SJCRH30 (cell line): ENCODE measurements at regions not wholly inside any gene's neighbourhood (a gene's known extent, or its start where the extent isn't known, plus 50 kb on each side); places are given as distances from the start of the nearest gene placed in this dataset.

Source experiments
- DNase-seq, 2 experiments: peaks; one replicate each; pipeline ENCODE4 v3.0.0-alpha.2; 2015 to 2020
- H3K27ac ChIP-seq: fragments of 250-450 bp; sonication (Bioruptor Pico); 2 replicates; pipeline ENCODE4 v1.5.1; 2020; ENCODE audit warnings: mild to moderate bottlenecking, moderate library complexity
- H3K27me3 ChIP-seq: fragments of 250-450 bp; sonication (Bioruptor Pico); 2 replicates; pipeline ENCODE4 v1.5.1; 2020; ENCODE audit warnings: mild to moderate bottlenecking, moderate library complexity
- H3K36me3 ChIP-seq: fragments of 250-450 bp; sonication (Bioruptor Pico); 2 replicates; pipeline ENCODE4 v1.5.1; 2020; ENCODE audit warnings: mild to moderate bottlenecking, moderate library complexity
- H3K4me1 ChIP-seq: fragments of 250-450 bp; sonication (Bioruptor Pico); 2 replicates; pipeline ENCODE4 v1.5.1; 2020; ENCODE audit warnings: mild to moderate bottlenecking, moderate library complexity
- H3K4me3 ChIP-seq: fragments of 250-450 bp; sonication (Bioruptor Pico); 2 replicates; pipeline ENCODE4 v1.5.1; 2020; ENCODE audit warnings: mild to moderate bottlenecking, moderate library complexity
- H3K9me3 ChIP-seq: fragments of 250-450 bp; sonication (Bioruptor Pico); replicated peaks from 2 replicates; pipeline ENCODE4 v1.5.1; 2020; ENCODE audit warnings: mild to moderate bottlenecking, moderate library complexity

DNA sequence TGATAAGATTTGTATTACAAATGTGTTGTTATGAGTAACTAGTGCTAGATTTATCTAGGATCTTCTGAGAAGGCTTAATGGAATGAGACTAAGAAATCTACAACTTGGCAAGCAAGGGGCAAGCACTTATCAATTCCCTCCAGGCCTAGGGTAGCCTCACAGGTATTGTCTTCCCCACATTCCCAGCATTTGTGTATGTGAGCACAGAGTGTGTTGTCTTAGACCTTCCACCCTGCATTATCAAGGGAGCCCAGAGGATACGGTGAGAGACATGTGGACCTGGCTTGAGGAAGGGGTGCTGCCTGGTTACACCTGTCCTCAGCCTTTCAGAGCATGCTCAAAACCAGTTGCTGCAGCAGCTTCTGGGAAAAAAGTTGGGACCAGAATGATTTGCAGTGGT lies 327.2 kb downstream of the MRPL39 start:
- Histone ChIP-seq H3K27ac (no peak overlapping the region), H3K9me3 (no peaks in the 10 kb centered on the region), H3K27me3 (no peaks in the 10 kb centered on the region), H3K4me1 (no peaks in the 10 kb centered on the region), H3K36me3 (no peaks in the 10 kb centered on the region), H3K4me3 (no peak overlapping the region)
- DNase-seq = no peak

DNA sequence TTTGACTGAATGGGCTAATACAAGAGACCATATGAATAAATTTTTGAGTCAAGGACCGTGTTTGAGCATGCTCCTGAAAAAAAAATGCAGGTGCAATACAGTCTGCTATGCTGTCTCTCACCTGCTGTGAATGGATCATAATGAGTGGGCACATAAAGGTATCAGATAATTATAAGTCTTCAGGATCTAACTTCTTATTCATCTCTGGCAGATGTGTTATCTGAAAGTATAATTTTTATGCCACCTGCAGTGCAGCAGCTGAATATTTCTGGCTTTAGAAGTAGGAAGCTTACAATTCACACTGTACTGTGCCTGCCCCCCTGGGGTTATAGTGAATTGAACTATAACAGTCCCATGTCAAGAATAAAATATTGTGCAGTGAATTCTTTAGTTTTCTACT lies 333.3 kb downstream of the MRPL39 start:
- Histone ChIP-seq H3K36me3 (no peaks in the 10 kb centered on the region), H3K27me3 (no peaks in the 10 kb centered on the region), H3K4me1 (no peaks in the 10 kb centered on the region), H3K4me3 (no peak overlapping the region), H3K9me3 (no peaks in the 10 kb centered on the region), H3K27ac (no peak overlapping the region)
- DNase-seq = no peak

DNA sequence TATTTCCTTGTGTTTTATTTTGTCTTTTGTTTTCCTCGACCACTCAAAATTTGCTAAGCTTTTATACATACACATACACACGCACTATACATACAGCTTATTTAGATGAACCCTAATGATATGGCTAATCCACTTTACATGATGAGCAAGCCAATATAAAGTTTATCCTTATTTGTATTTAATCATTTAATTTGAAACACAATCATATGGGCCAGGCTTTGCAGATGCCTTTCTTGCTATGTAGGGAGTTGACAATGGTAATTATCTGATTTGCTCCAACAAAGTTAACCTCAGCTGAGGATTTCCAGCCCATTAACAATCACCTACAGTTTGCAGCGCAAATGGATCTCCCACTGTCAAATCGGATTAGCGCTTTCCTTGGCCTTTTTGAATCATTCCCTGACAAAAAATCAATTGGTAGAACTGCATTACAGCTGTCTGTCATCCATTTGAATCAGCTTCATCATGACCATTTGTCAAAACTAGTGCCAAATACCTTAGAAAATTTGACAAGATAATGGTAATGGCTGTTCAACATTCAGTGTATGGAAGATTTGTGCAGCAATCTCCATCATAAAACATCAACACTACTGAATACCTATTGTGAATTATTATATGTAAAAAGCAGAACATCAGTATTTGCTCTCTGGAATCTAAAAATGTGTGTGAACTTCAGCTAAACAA lies 352.6 kb downstream of the MRPL39 start:
- no peaks in the 10 kb centered on the region for H3K36me3 ChIP-seq
- no peak overlapping the region for H3K27ac ChIP-seq
- H3K27me3 ChIP-seq = no peaks in the 10 kb centered on the region; the same call in 1 of the 2 replicates
- DNase-seq = no peak
- H3K4me3 ChIP-seq = no peak overlapping the region
- no peaks in the 10 kb centered on the region for H3K4me1 ChIP-seq
- no peaks in the 10 kb centered on the region for H3K9me3 ChIP-seq

DNA sequence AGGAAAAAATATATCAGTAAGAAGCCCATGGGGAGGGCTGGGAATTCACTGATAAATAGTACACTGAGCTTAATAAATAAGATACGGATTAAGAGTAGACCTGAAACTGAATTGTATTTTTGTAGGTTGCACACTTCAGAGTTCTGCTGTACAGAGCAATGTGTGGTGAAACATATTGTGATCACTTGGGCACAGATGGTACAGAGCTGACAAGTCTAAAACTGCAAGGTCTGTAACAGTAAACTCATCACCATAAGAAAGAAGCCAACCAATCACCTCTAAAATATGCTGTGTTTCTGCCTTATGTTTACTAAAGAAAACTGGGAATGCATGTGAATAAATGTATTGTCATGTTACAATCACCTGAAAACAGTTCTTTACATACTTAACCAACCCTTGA lies 360.7 kb downstream of the MRPL39 start:
- H3K27me3 ChIP-seq = no peaks in the 10 kb centered on the region
- no peaks in the 10 kb centered on the region for H3K36me3 ChIP-seq
- no peak for DNase-seq

DNA sequence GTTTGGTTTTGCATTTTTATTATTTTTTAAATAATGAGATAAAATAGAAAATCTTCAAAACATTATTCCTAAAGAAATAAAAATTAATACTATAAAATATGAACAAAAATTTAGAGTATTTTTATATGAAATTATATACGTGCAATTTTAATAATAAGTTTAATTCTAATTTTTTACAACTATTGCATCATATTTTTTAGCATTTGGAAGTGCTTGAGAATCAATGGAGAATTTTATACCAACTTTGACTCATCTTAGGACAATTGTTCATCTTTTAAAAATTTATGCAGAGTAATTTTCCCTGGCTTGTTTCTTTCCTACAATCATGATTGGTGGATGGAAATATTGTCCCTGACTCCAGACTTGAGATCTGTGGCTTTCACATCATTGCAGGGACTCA lies 362.5 kb downstream of the MRPL39 start:
- H3K4me3 ChIP-seq = no peak overlapping the region
- no peaks in the 10 kb centered on the region for H3K27me3 ChIP-seq

More for the DNA sequence above, 360.7 kb downstream of the MRPL39 start:
- Histone ChIP-seq H3K9me3 (no peaks in the 10 kb centered on the region), H3K27ac (no peak overlapping the region), H3K4me1 (no peaks in the 10 kb centered on the region), H3K4me3 (no peak overlapping the region)

DNA sequence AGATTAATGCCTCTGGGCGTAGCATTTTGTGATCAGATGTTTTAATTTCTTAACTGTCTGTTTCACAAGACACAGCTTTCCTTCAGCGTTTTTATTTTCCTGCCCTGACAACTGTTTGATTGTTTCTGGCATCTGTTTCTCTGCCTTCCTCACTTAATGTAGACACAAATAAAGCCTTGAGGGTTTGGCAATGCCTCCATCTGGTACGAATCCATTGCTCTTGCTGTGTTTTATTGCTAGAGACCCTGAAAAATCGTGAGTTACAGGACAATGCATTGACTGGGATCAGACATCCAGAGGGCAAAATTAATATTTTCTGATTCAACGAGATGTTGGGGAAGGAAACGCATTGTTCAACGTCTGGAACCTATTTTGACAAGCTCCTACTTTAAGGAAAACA lies 363.5 kb downstream of the MRPL39 start:
- no peaks in the 10 kb centered on the region for H3K27me3 ChIP-seq
- no peaks in the 10 kb centered on the region for H3K36me3 ChIP-seq
- no peaks in the 10 kb centered on the region for H3K4me1 ChIP-seq
- H3K27ac ChIP-seq = no peak overlapping the region
- no peak overlapping the region for H3K4me3 ChIP-seq
- no peaks in the 10 kb centered on the region for H3K9me3 ChIP-seq
- peak in 1 of 2 experiments; percentile 13 for DNase-seq

More for the DNA sequence above, 362.5 kb downstream of the MRPL39 start:
- no peaks in the 10 kb centered on the region for H3K9me3 ChIP-seq
- no peak for DNase-seq
- no peak overlapping the region for H3K27ac ChIP-seq
- H3K36me3 ChIP-seq = no peaks in the 10 kb centered on the region
- no peaks in the 10 kb centered on the region for H3K4me1 ChIP-seq

DNA sequence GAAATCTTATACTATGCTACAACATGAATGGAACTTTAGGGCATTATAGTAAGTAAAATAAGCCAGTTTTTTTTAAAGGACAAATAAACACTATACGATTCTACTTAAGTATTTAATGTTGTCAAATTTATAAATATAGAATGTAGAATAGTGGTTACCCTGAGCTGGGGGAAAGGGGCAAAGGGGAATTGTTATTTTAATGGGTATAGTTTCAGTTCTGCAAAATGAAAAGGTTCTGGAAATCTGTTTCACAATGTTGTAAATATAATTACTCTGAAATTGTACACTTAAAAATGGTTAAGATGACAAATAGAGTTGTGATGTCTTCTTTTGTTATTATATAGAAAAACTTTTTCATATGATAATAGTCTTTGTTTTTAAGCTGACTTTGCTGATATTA lies 366.3 kb downstream of the MRPL39 start:
- H3K27ac ChIP-seq = no peak overlapping the region
- no peaks in the 10 kb centered on the region for H3K9me3 ChIP-seq
- H3K27me3 ChIP-seq = no peaks in the 10 kb centered on the region
- H3K4me3 ChIP-seq = no peak overlapping the region
- no peak for DNase-seq
- no peaks in the 10 kb centered on the region for H3K36me3 ChIP-seq
- H3K4me1 ChIP-seq = no peaks in the 10 kb centered on the region

DNA sequence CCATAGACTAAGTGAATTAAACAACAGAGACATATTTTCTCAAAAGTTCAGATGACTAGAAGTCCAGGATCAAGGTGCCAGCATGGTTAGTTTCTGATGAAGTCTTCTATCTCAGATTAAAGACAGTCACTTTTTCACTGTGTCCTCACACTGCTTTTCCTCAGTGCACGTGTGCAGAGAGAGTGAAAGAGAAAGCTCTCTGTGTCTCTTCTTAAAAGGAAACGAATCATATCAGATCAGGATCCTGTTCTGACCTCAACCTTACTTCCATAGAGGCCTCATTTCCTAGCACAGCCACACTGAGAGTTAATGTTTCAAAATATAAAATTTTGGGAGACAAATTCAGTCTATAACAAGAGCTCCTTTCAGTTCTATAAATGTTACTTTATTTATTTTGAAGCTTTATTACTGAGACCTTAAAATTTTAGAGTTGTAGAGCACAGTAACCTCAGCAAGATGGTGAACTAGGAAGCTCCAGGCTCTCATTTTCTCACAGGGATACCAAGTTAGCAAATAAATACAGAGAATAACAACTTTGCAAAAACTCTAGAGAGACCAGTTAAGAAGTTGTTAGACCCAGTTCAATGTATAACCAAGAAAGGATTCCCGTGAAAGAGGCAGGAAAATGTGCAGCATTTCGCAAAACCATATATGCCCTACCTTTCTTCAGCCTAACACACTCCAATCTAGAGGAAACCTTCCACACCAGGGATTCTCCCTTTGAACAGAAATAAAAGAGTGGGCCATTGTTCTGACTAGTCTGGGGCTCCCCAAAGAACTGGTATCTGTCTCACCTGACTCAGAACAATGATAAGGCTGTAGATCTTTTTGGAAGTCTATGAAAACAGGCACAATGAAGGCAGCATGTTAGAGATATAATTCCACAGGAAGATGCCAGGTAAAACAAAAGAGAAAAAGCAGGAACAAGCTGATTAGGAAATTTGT lies 372.2 kb downstream of the MRPL39 start:
- no peaks in the 10 kb centered on the region for H3K4me1 ChIP-seq
- no peaks in the 10 kb centered on the region for H3K36me3 ChIP-seq
- no peak for DNase-seq
- no peaks in the 10 kb centered on the region; the same call in 1 of the 2 replicates for H3K27me3 ChIP-seq
- no peaks in the 10 kb centered on the region for H3K9me3 ChIP-seq
- H3K27ac ChIP-seq = no peak overlapping the region
- no peak overlapping the region for H3K4me3 ChIP-seq

DNA sequence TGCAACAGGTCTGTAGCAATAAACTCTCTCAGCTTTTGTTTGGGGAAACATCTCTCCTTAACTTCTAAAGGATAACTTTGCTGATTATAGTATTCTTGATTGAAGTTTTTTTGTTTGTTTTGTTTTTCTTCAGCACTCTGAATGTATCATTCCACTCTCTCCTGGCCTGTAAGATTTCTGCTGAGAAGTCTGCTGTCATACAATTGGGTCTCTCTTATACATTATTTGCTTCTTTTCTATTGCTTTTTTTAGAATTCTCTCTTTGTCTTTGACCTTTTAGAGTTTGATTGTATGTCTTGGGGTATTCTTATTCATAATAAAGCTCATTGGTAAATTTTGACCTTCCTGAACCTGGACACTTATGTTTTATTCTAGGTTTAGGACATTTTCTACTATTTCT lies 386.3 kb downstream of the MRPL39 start:
- H3K4me3 ChIP-seq = no peak overlapping the region
- H3K36me3 ChIP-seq = no peaks in the 10 kb centered on the region
- H3K27me3 ChIP-seq = no peaks in the 10 kb centered on the region
- H3K27ac ChIP-seq = no peak overlapping the region
- H3K9me3 ChIP-seq = 0 out of 2 replicates have a peak, but pooled peaks cover 2% of the 10 kb centered on the region
- no peak for DNase-seq
- H3K4me1 ChIP-seq = no peaks in the 10 kb centered on the region

DNA sequence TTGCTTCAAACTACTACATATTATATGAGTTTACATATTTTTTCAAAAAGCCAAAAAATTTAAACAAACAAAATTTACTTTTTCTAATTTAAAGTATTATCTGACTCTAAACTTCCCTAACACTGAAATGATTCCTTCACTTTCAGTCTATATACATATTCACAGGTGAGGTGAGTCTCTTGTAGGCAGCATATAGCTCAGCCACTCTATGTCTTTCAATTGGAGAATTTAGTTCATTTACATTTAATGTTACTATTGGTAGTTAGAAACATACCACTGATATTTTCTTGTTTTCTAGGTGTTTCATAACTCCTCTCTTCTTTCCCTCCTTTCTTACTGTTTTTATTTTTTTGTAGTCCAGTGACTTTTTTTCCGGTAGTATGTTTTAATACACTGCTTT lies 387.1 kb downstream of the MRPL39 start:
- no peak overlapping the region for H3K27ac ChIP-seq

DNA sequence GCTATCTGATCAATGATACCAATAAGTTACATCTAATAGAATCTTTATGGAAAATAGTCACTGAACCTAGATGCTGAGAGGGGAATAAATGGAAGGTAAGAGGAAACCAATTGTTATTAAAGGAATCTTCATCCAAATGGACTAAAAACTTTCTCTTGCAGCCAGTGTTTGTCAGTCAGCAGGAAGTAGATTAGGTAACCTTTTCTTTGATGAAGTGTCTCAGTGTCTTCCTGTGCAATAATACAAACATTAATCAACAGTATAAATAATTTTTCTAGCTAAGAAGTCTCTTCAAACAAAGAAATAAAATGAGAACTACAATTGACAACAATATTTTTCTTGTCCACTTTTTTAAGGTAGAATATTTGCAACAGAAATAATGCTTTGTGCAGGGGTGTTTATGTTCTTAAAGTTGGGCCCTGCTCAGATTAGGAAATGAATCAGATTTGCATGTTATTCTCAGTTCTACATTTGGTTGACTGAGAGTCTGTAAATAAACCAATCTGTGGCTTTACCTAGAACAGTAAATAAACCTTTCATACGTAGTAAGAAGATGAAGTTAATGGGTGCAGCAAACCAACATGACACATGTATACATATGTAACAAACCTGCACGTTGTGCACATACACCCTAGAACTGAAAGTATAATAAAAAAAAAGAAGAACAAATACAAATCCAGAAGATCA lies 391.4 kb downstream of the MRPL39 start:
- DNase-seq = no peak
- no peaks in the 10 kb centered on the region for H3K36me3 ChIP-seq
- no peaks in the 10 kb centered on the region for H3K4me1 ChIP-seq
- H3K9me3 ChIP-seq = peaks cover 2% of the 10 kb centered on the region; the same call in 1 of the 2 replicates
- no peak overlapping the region for H3K27ac ChIP-seq
- no peak overlapping the region for H3K4me3 ChIP-seq
- no peaks in the 10 kb centered on the region for H3K27me3 ChIP-seq

More for the DNA sequence above, 387.1 kb downstream of the MRPL39 start:
- no peak for DNase-seq
- H3K4me3 ChIP-seq = no peak overlapping the region
- H3K27me3 ChIP-seq = no peaks in the 10 kb centered on the region
- peaks cover 2% of the 10 kb centered on the region; the same call in 1 of the 2 replicates for H3K9me3 ChIP-seq
- no peaks in the 10 kb centered on the region for H3K4me1 ChIP-seq
- no peaks in the 10 kb centered on the region for H3K36me3 ChIP-seq

DNA sequence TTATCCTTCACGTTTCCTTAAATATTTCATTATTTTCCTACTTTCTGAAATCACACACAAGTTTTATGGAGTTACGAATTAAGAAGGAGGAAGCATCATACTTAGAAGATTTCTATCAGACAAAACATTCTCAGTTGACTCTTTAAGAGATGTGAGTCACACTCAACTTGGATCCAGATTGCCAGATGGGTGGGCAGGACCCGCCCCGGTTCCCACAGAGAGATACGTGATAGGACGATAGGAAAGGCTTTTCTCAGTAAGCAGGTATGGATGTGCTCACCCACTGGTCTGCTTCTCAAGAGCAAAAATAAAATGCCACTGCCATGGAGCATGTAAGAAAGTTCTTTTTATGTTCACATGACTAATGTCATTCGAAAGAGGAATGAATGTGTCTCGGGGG lies 392.6 kb downstream of the MRPL39 start:
- no peaks in the 10 kb centered on the region; the same call in 1 of the 2 replicates for H3K9me3 ChIP-seq
- no peak for DNase-seq

DNA sequence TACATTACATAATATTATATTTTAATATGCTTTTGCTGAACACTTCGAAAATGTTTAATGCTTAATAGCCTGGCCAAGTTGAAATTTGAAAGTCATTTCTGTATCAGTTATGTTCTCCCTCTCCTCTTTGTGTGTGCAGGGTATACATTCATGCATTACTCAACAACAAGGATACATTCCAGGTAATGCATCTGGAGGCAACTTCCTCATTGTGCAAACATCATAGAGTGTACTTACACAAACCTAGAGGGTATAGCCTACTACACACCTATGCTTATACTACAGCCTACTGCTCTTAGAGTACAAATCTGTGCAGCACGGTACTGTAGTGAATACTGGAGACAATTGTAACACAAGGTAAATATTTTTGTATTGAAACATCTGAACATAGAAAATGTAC lies 407.3 kb downstream of the MRPL39 start:
- Histone ChIP-seq H3K4me3 (no peak overlapping the region), H3K27me3 (no peaks in the 10 kb centered on the region), H3K4me1 (no peaks in the 10 kb centered on the region), H3K27ac (no peak overlapping the region), H3K36me3 (no peaks in the 10 kb centered on the region), H3K9me3 (no peaks in the 10 kb centered on the region; the same call in 1 of the 2 replicates)
- no peak for DNase-seq

More for the DNA sequence above, 392.6 kb downstream of the MRPL39 start:
- Histone ChIP-seq H3K36me3 (no peaks in the 10 kb centered on the region), H3K4me1 (no peaks in the 10 kb centered on the region), H3K27me3 (no peaks in the 10 kb centered on the region), H3K4me3 (no peak overlapping the region), H3K27ac (no peak overlapping the region)

DNA sequence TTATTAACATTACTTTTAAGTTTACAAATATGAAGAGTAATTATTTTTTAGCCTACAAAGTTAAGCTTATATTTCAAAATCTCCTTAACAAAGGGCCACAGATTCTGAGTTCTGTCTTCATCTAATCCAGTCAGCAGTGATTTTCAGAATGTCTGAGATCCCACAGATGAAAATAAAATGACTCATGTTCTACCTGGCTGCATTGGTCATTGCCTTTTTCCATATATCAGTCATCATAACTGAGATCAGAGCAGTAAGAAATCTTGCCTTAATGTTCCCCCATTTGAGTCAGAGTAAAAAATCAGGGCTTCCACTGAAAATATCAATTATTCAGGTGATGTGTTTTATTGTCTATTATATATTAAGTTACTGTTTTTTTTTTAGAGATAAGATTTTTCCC lies 416.1 kb downstream of the MRPL39 start:
- Histone ChIP-seq H3K4me3 (no peak overlapping the region), H3K4me1 (no peaks in the 10 kb centered on the region), H3K27ac (no peak overlapping the region), H3K27me3 (no peaks in the 10 kb centered on the region; the same call in 1 of the 2 replicates), H3K9me3 (no peaks in the 10 kb centered on the region), H3K36me3 (no peaks in the 10 kb centered on the region)
- no peak for DNase-seq

DNA sequence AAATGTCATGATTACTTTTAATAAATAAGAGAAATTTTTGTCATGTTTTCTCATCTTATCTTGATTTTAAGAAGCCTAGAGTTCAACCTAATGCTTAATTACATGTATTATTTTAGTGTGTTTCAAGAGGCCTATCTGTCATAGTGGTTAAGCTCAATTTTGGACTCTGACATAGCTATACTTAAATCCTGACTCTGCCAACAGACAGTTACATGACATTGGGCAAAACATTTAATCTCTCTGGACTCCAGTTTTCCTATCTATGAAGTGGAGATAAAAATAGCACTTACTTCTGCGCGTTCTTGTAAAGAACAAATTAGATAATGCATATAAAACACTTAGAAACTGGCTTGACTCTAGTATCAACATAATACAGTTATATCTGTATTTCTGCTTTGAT lies 417.8 kb downstream of the MRPL39 start:
- Histone ChIP-seq H3K9me3 (no peaks in the 10 kb centered on the region), H3K4me3 (no peak overlapping the region), H3K4me1 (no peaks in the 10 kb centered on the region), H3K27ac (no peak overlapping the region), H3K36me3 (no peaks in the 10 kb centered on the region), H3K27me3 (no peaks in the 10 kb centered on the region; the same call in 1 of the 2 replicates)
- DNase-seq = no peak
